GM12872 (cell line): ENCODE measurements at regions not wholly inside any gene's neighbourhood (a gene's known extent, or its start where the extent isn't known, plus 50 kb on each side); places are given as distances from the start of the nearest gene placed in this dataset.

Experiments used
- CTCF ChIP-seq: IDR thresholded peaks from 3 replicates; pipeline ENCODE4 v1.5.1; 2011; ENCODE audit warnings: low read depth, mild to moderate bottlenecking, low read length, moderate library complexity; ENCODE audit not compliant: insufficient read depth

- TF ChIP-seq CTCF, result no peak
Observed at GRCh38 chr2:220811952-220812570, 760.0 kb downstream of the EPHA4 start.

GRCh38 chr2:220814441-220814840 lies 757.7 kb downstream of the EPHA4 start:
- TF ChIP-seq CTCF, result no peak

- no peak for TF ChIP-seq CTCF
Observed at GRCh38 chr2:220815698-220816097, 756.4 kb downstream of the EPHA4 start.

GRCh38 chr2:220821683-220822082 lies 750.4 kb downstream of the EPHA4 start:
- no peak for TF ChIP-seq CTCF

- TF ChIP-seq CTCF, result no peak
Observed at GRCh38 chr2:220833446-220833845, 738.7 kb downstream of the EPHA4 start.

- TF ChIP-seq CTCF, result no peak
Observed at GRCh38 chr2:220835583-220835982, 736.5 kb downstream of the EPHA4 start.

GRCh38 chr2:220837226-220837625 lies 734.9 kb downstream of the EPHA4 start:
- TF ChIP-seq CTCF, result no peak
